HL-60 (cell line): ENCODE measurements at regions not wholly inside any gene's neighbourhood (a gene's known extent, or its start where the extent isn't known, plus 50 kb on each side); places are given as distances from the start of the nearest gene placed in this dataset.
"Not testable (repeated sequence)": the region's sequence is repeated elsewhere in the genome, so short reads cannot be mapped to it uniquely, and the experiment has no call there.

Source experiments
- CTCF ChIP-seq: IDR thresholded peaks from one replicate; pipeline ENCODE4 v1.5.1; 2011; ENCODE audit warnings: low read length, control low read depth, inconsistent platforms; ENCODE audit not compliant: insufficient read depth
- GABPA ChIP-seq: IDR thresholded peaks from 2 replicates; pipeline ENCODE4 v1.6.1; 2012; ENCODE audit warnings: low read depth
- POLR2AphosphoS5 ChIP-seq: IDR thresholded peaks from 2 replicates; pipeline ENCODE4 v1.6.1; 2012; ENCODE audit warnings: low read depth
- SPI1 ChIP-seq: IDR thresholded peaks from 2 replicates; pipeline ENCODE4 v1.6.1; 2012; ENCODE audit warnings: low read depth, mild to moderate bottlenecking, borderline replicate concordance
- TF ChIP-seq, protein P1 (sequence below): IDR thresholded peaks from 2 replicates; pipeline ENCODE4 v1.6.1; 2012; ENCODE audit warnings: low read depth; ENCODE audit not compliant: insufficient replicate concordance

- not testable (repeated sequence) for TF ChIP-seq CTCF, POLR2AphosphoS5, GABPA, SPI1
- TF ChIP-seq, protein P1, sequence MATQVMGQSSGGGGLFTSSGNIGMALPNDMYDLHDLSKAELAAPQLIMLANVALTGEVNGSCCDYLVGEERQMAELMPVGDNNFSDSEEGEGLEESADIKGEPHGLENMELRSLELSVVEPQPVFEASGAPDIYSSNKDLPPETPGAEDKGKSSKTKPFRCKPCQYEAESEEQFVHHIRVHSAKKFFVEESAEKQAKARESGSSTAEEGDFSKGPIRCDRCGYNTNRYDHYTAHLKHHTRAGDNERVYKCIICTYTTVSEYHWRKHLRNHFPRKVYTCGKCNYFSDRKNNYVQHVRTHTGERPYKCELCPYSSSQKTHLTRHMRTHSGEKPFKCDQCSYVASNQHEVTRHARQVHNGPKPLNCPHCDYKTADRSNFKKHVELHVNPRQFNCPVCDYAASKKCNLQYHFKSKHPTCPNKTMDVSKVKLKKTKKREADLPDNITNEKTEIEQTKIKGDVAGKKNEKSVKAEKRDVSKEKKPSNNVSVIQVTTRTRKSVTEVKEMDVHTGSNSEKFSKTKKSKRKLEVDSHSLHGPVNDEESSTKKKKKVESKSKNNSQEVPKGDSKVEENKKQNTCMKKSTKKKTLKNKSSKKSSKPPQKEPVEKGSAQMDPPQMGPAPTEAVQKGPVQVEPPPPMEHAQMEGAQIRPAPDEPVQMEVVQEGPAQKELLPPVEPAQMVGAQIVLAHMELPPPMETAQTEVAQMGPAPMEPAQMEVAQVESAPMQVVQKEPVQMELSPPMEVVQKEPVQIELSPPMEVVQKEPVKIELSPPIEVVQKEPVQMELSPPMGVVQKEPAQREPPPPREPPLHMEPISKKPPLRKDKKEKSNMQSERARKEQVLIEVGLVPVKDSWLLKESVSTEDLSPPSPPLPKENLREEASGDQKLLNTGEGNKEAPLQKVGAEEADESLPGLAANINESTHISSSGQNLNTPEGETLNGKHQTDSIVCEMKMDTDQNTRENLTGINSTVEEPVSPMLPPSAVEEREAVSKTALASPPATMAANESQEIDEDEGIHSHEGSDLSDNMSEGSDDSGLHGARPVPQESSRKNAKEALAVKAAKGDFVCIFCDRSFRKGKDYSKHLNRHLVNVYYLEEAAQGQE = not testable (repeated sequence)
Measured at GRCh38 chr15:20089541-20089940, 452.1 kb downstream of the GOLGA6L6 start.
